Type B pancreatic cell (in vitro differentiated cells): ENCODE measurements at regions not wholly inside any gene's neighbourhood (a gene's known extent, or its start where the extent isn't known, plus 50 kb on each side); places are given as distances from the start of the nearest gene placed in this dataset.

ENCODE experiments used
- DNase-seq: peaks from one replicate; pipeline ENCODE4 v3.0.0; 2021; ENCODE audit warnings: mixed read lengths; ENCODE audit not compliant: unreplicated experiment; ENCODE audit errors: extremely low spot score
- H3K27ac Mint-ChIP-seq: 2 replicates; pipeline ENCODE4 v1.8.0; 2021; ENCODE audit warnings: mild to moderate bottlenecking, mixed read lengths
- H3K27me3 Mint-ChIP-seq: 2 replicates; pipeline ENCODE4 v1.8.0; 2021; ENCODE audit warnings: mixed read lengths
- H3K36me3 Mint-ChIP-seq: 2 replicates; pipeline ENCODE4 v1.8.0; 2021; ENCODE audit warnings: mixed read lengths
- H3K4me1 Mint-ChIP-seq: one replicate; pipeline ENCODE4 v1.8.0; 2021; ENCODE audit warnings: mixed read lengths; ENCODE audit not compliant: unreplicated experiment
- H3K4me3 Mint-ChIP-seq: 2 replicates; pipeline ENCODE4 v1.8.0; 2021; ENCODE audit warnings: mild to moderate bottlenecking, mixed read lengths
- H3K9me3 Mint-ChIP-seq: 2 replicates; pipeline ENCODE4 v1.8.0; 2021; ENCODE audit warnings: mixed read lengths
- TF ChIP-seq, protein P1 (sequence below): fragments of 200-600 bp; sonication (generic); conservative IDR thresholded peaks from 2 replicates; pipeline ENCODE4 v1.5.0; 2021; ENCODE audit warnings: antibody characterized with exemption, mild to moderate bottlenecking

DNA sequence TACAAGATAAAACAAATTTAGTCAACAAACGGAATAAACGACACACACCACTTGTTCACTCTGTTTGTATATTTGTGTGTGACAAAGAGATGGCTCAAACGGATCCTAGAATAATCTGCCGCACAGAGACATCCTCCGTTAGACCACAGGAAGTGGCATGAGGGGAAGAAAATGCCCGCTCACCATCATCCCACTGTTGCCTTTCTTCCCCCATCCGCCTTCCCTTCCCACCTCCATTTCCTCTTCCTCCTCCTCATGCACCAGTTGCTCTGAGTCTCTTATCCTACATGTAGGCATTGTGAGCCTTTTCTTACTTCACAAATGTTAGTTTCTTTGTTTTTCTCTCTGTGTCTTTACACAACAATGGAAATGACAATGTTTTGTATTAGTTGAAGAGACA, 228.5 kb upstream of the SMIM21 start:
- peaks cover 7% of the 10 kb centered on the region for H3K27me3 Mint-ChIP-seq
- H3K36me3 Mint-ChIP-seq = peaks cover 3% of the 10 kb centered on the region
- H3K9me3 Mint-ChIP-seq = no peaks in the 10 kb centered on the region
- TF ChIP-seq, protein P1, sequence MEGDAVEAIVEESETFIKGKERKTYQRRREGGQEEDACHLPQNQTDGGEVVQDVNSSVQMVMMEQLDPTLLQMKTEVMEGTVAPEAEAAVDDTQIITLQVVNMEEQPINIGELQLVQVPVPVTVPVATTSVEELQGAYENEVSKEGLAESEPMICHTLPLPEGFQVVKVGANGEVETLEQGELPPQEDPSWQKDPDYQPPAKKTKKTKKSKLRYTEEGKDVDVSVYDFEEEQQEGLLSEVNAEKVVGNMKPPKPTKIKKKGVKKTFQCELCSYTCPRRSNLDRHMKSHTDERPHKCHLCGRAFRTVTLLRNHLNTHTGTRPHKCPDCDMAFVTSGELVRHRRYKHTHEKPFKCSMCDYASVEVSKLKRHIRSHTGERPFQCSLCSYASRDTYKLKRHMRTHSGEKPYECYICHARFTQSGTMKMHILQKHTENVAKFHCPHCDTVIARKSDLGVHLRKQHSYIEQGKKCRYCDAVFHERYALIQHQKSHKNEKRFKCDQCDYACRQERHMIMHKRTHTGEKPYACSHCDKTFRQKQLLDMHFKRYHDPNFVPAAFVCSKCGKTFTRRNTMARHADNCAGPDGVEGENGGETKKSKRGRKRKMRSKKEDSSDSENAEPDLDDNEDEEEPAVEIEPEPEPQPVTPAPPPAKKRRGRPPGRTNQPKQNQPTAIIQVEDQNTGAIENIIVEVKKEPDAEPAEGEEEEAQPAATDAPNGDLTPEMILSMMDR = no peak
- no peak overlapping the region for H3K4me3 Mint-ChIP-seq
- H3K4me1 Mint-ChIP-seq = peaks cover 30% of the 10 kb centered on the region
- DNase-seq = no peak
- no peak overlapping the region for H3K27ac Mint-ChIP-seq

DNA sequence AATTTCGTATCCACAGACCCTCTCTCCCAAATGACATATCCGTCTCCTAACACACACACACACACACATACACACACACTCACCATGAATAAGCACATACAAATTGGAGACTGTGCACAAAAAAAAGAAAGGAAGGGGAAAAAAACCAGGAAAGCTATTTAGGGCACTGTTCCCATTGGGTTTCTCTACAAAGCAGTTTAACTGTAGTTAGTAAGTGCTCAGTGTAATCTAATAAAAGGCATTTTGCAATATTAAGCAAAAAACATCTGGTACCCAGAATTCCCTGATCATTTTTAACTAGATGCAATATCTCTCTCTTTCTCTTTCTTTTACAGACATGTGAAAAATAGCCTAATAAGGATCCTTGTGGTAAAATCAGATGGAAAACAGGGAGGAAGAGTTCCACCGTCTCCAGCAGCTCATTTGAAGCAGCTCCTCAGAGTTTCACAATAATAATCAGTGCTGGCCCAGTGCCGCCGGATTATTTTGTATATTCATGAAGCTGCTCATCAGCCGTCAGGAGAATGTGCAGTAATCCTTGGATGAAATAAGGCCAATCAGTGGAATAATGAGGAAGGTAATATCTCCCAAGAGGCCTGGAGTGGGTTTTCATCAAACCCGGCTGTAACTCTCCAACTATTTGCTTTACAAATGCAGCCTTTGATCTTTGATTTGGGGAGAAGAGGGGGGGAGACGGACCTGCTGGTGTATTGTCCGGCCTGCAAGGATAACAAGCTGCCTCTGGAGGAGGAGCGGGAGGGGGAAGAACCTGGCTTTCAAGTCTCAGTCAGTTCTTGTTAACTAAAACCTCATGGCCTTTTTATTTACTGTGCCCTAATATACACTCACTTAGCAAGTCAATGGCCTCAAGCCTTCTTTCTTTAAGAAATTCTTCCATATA, 227.6 kb upstream of the SMIM21 start:
- Mint-ChIP-seq H3K4me1 (peaks cover 30% of the 10 kb centered on the region), H3K4me3 (peak overlapping the region; percentile 16), H3K36me3 (peaks cover 3% of the 10 kb centered on the region), H3K27me3 (peaks cover 7% of the 10 kb centered on the region), H3K27ac (no peak overlapping the region), H3K9me3 (no peaks in the 10 kb centered on the region)
- TF ChIP-seq, protein P1 = no peak
- DNase-seq = no peak

DNA sequence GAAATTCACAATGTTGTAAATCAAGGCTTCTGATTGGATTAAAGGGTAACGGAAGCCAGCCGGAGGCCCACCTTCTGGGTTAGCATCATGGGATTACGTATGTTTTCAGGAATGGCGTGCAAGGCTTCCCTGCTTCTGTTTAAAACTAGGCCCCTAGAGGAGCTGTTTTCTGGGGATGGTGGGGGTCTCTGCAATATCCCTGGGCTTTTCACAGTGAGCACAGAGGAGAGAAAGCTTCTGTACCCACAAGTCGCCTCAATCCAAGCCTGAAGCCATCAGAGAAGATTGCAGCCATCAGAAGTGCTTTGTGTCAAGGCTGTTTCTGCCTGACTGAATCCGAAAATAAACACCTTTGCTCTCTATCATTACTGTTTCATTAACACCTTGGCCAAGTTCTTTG, 226.9 kb upstream of the SMIM21 start:
- peaks cover 30% of the 10 kb centered on the region for H3K4me1 Mint-ChIP-seq
- no peaks in the 10 kb centered on the region for H3K9me3 Mint-ChIP-seq
- no peak overlapping the region for H3K27ac Mint-ChIP-seq
- TF ChIP-seq, protein P1 = no peak
- H3K36me3 Mint-ChIP-seq = peaks cover 3% of the 10 kb centered on the region
- H3K4me3 Mint-ChIP-seq = no peak overlapping the region
- peaks cover 7% of the 10 kb centered on the region for H3K27me3 Mint-ChIP-seq
- no peak for DNase-seq

DNA sequence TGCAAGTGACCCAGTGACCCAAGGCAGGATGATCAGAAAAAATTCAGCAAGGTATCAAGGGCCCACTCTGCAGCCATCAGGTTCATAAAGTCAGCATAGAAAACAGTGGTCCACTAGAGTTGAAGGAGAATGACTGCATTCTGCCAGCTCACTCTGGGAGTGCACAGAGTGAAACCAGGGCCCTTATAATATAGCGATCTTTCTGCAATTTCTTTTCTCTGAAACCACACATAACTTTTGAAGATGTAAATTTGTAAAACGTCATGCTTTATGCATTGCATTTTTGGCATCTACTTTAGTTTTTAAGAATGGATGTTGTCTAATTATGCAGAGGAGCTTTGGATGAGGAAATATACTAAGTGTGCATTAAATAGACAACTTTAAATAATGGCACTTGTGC, 225.0 kb upstream of the SMIM21 start:
- H3K9me3 Mint-ChIP-seq = no peaks in the 10 kb centered on the region
- TF ChIP-seq, protein P1 = no peak
- H3K36me3 Mint-ChIP-seq = no peaks in the 10 kb centered on the region
- H3K27me3 Mint-ChIP-seq = peaks cover 10% of the 10 kb centered on the region
- H3K27ac Mint-ChIP-seq = no peak overlapping the region
- peaks cover 23% of the 10 kb centered on the region for H3K4me1 Mint-ChIP-seq
- no peak overlapping the region for H3K4me3 Mint-ChIP-seq
- DNase-seq = no peak

DNA sequence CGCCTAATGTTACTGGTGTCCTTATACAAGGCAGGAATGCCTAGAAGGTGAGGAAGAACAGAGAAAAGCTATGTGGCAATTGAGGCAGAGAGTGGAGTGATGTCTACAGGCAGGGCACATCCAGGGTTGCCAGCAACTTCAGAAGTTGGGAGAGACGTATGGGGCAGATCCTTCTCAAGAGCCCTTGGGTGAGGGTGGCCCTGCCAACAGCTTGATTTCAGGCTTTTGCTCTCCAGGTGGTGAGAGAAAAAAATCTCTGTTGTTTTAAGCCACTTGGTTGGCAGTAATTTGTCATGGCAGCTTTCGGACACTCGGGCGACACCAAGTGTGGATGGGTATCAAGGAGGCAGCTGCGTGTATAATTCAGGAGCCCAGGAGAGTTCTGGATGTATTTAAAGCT, 217.4 kb upstream of the SMIM21 start:
- Mint-ChIP-seq H3K27ac (no peak overlapping the region), H3K4me1 (no peaks in the 10 kb centered on the region), H3K27me3 (peaks cover 20% of the 10 kb centered on the region), H3K4me3 (no peak overlapping the region), H3K36me3 (peaks cover 3% of the 10 kb centered on the region), H3K9me3 (peaks cover 19% of the 10 kb centered on the region)
- TF ChIP-seq, protein P1 = no peak
- no peak for DNase-seq
